WERI-Rb-1 (cell line): ENCODE measurements at regions not wholly inside any gene's neighbourhood (a gene's known extent, or its start where the extent isn't known, plus 50 kb on each side); places are given as distances from the start of the nearest gene placed in this dataset.

Experiments
- DNase-seq: peaks from one replicate; pipeline ENCODE4 v3.0.0-alpha.2; 2020
- H3K27ac ChIP-seq: fragments of 250-450 bp; sonication (Bioruptor Pico); 2 replicates; pipeline ENCODE4 v1.5.1; 2020; ENCODE audit warnings: mild to moderate bottlenecking, moderate library complexity
- H3K27me3 ChIP-seq: fragments of 250-450 bp; sonication (Bioruptor Pico); 2 replicates; pipeline ENCODE4 v1.5.1; 2021; ENCODE audit warnings: mild to moderate bottlenecking, low read depth, moderate library complexity; ENCODE audit not compliant: insufficient read depth, severe bottlenecking
- H3K36me3 ChIP-seq: fragments of 250-450 bp; sonication (Bioruptor Pico); 2 replicates; pipeline ENCODE4 v1.5.1; 2020; ENCODE audit warnings: mild to moderate bottlenecking, moderate library complexity
- H3K4me3 ChIP-seq: 2 replicates; pipeline ENCODE4 v1.5.1; 2011; ENCODE audit warnings: low read depth, mild to moderate bottlenecking, control low read depth, low read length
- H3K9me3 ChIP-seq: fragments of 250-450 bp; sonication (Bioruptor Pico); 2 replicates; pipeline ENCODE4 v1.5.1; 2021; ENCODE audit warnings: mild to moderate bottlenecking, moderate library complexity; ENCODE audit not compliant: severe bottlenecking
- CTCF ChIP-seq: IDR thresholded peaks from 2 replicates; pipeline ENCODE4 v1.5.1; 2011; ENCODE audit warnings: low read depth, mild to moderate bottlenecking, control low read depth, inconsistent platforms, low read length

GRCh38 chr11:121931748-121932352, 184.2 kb downstream of the BLID start:
- H3K36me3 ChIP-seq, result no peaks in the 10 kb centered on the region
- no peak for TF ChIP-seq CTCF
- H3K9me3 ChIP-seq, result no peaks in the 10 kb centered on the region
- no peak overlapping the region for H3K4me3 ChIP-seq
- H3K27me3 ChIP-seq, result peaks cover 5% of the 10 kb centered on the region
- DNase-seq, result no peak
- H3K27ac ChIP-seq, result no peak overlapping the region

- Histone ChIP-seq H3K27me3 (peaks cover 4% of the 10 kb centered on the region), H3K36me3 (no peaks in the 10 kb centered on the region), H3K4me3 (no peak overlapping the region), H3K9me3 (no peaks in the 10 kb centered on the region), H3K27ac (no peak overlapping the region)
- TF ChIP-seq CTCF, result no peak
- no peak for DNase-seq
Measured at GRCh38 chr11:121931121-121931520, 184.9 kb downstream of the BLID start.

- H3K27ac ChIP-seq, result no peak overlapping the region
- TF ChIP-seq CTCF, result no peak
Measured at GRCh38 chr11:121930004-121930965, 185.7 kb downstream of the BLID start.

GRCh38 chr11:121929581-121929980, 186.4 kb downstream of the BLID start:
- TF ChIP-seq CTCF, result no peak
- peak; percentile 24 for DNase-seq
- Histone ChIP-seq H3K36me3 (no peaks in the 10 kb centered on the region), H3K9me3 (no peaks in the 10 kb centered on the region), H3K27ac (no peak overlapping the region), H3K4me3 (no peak overlapping the region), H3K27me3 (peaks cover 4% of the 10 kb centered on the region)

More at GRCh38 chr11:121930004-121930965, 185.7 kb downstream of the BLID start:
- H3K4me3 ChIP-seq, result no peak overlapping the region
- no peak for DNase-seq
- no peaks in the 10 kb centered on the region for H3K36me3 ChIP-seq
- no peaks in the 10 kb centered on the region for H3K9me3 ChIP-seq
- peaks cover 4% of the 10 kb centered on the region for H3K27me3 ChIP-seq

GRCh38 chr11:121928597-121929580, 187.1 kb downstream of the BLID start:
- no peak for TF ChIP-seq CTCF
- H3K9me3 ChIP-seq, result no peaks in the 10 kb centered on the region
- no peak overlapping the region for H3K27ac ChIP-seq
- peaks cover 4% of the 10 kb centered on the region for H3K27me3 ChIP-seq
- no peak for DNase-seq
- H3K4me3 ChIP-seq, result no peak overlapping the region
- H3K36me3 ChIP-seq, result no peaks in the 10 kb centered on the region
